ENCODE measurements at regions not wholly inside any gene's neighbourhood (a gene's known extent, or its start where the extent isn't known, plus 50 kb on each side); places are given as distances from the start of the nearest gene placed in this dataset.

DNA sequence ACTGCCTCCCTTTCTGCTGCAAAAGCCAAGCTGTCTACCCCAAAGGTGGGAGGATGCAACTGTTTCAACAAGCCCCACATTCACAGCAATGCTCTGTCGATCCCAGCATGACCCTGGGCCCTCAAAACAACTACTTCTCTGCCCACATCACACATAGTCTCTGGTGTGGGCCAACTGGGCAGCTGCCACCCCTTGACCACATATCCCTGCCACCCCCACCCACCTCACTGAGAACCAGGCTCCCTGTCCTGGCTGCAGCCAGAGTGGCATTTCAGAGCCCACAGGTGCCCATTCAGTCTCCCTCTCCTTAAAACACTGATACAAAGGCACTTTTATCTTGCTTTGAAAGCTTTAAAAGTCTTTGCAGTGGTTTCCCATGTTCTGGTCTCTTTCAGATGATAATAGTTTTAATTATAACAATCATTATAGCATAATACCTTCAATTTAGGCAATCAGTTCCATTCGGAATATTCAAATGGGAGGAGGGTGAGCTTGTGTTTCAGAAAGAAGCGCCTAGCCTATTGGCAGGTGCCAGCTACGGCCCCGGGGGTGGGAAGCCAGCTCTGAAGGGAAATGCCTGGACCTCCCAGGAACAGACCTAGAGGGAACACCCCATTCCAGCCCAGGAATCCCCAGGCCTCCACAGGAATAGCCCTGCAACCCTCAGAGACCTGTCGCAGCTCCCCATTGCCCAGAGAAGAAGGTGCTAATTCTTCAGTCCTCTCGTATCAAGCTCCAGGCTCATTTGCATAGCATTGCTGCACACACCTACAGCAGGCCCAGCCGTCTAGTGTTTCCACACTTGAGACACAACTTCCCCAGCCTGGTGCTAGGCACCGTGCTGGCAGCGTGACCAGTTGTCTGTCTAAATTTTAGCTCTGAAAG, 90.8 kb downstream of the C5orf15 start:
- H3K4me1 ChIP-seq (ENCODE audit: insufficient read depth, low read length, poor library complexity, severe bottlenecking) = peaks cover 53% of the 10 kb centered on the region
- H3K4me3 ChIP-seq (ENCODE audit: low read depth, low read length, poor library complexity, severe bottlenecking) = no peak overlapping the region
- CTCF ChIA-PET = no interaction called here
- H3K27ac ChIP-seq (ENCODE audit: low read depth, low read length, poor library complexity, severe bottlenecking) = peak overlapping the region; percentile 25
- no peak for TF ChIP-seq EZH2 (IDR thresholded peaks at IDR 0.05; ENCODE audit: borderline replicate concordance, low read depth, low read length, poor library complexity, severe bottlenecking)
- TF ChIP-seq, protein P1, sequence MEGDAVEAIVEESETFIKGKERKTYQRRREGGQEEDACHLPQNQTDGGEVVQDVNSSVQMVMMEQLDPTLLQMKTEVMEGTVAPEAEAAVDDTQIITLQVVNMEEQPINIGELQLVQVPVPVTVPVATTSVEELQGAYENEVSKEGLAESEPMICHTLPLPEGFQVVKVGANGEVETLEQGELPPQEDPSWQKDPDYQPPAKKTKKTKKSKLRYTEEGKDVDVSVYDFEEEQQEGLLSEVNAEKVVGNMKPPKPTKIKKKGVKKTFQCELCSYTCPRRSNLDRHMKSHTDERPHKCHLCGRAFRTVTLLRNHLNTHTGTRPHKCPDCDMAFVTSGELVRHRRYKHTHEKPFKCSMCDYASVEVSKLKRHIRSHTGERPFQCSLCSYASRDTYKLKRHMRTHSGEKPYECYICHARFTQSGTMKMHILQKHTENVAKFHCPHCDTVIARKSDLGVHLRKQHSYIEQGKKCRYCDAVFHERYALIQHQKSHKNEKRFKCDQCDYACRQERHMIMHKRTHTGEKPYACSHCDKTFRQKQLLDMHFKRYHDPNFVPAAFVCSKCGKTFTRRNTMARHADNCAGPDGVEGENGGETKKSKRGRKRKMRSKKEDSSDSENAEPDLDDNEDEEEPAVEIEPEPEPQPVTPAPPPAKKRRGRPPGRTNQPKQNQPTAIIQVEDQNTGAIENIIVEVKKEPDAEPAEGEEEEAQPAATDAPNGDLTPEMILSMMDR (conservative IDR thresholded peaks at IDR 0.05; ENCODE audit: low read depth, low read length) = no peak
- no peaks in the 10 kb centered on the region for H3K36me3 ChIP-seq (ENCODE audit: insufficient read depth, low read length, poor library complexity, severe bottlenecking)
- no peaks in the 10 kb centered on the region for H3K27me3 ChIP-seq (replicated peaks; ENCODE audit: insufficient read depth, low read depth, low read length, poor library complexity)
- POLR2A ChIA-PET (ENCODE audit: low non-redundant PET) = no interaction called here
- no TSS peak for BruUV-seq (replicated peaks)
- intact Hi-C loops (cut with micrococcal nuclease; ENCODE audit: unreplicated experiment) = no loop called here
- H3K9me3 ChIP-seq (ENCODE audit: low read depth, low read length, poor library complexity, severe bottlenecking) = peaks cover 17% of the 10 kb centered on the region
- DNase-seq (ENCODE audit: low spot score) = no peak

DNA sequence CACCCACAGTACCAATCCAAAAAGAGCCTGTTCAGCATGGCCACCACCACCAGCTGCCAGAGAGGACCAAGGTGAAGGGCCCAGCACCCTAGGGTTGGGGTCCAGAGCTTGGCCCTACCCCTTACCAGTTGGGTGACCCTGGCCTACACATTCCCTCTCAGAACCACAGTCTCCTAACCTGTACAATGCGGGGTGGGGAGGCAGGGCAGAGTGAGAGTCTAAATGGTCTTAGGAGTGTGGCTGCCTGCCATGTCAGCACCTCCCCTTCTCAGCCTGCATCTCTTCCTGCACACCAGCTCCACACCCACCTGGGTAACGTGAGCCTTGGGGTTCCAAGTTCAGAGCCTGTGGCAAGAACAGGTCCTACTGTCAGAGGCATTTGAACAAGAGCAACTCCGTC, 92.2 kb downstream of the C5orf15 start:
- CTCF ChIA-PET = interaction anchor here (0.5 kb wide), 1 partner anchor 303 kb away, joined by 3 read pairs; no protein-coding TSS in a partner anchor
- DNase-seq (ENCODE audit: low spot score) = no peak
- H3K36me3 ChIP-seq (ENCODE audit: insufficient read depth, low read length, poor library complexity, severe bottlenecking) = no peaks in the 10 kb centered on the region
- TF ChIP-seq EZH2 (IDR thresholded peaks at IDR 0.05; ENCODE audit: borderline replicate concordance, low read depth, low read length, poor library complexity, severe bottlenecking) = no peak
- TF ChIP-seq, protein P1 (conservative IDR thresholded peaks at IDR 0.05; ENCODE audit: low read depth, low read length) = no peak
- no TSS peak for BruUV-seq (replicated peaks)
- no peaks in the 10 kb centered on the region for H3K27me3 ChIP-seq (replicated peaks; ENCODE audit: insufficient read depth, low read depth, low read length, poor library complexity)
- H3K27ac ChIP-seq (ENCODE audit: low read depth, low read length, poor library complexity, severe bottlenecking) = no peak overlapping the region
- peaks cover 53% of the 10 kb centered on the region for H3K4me1 ChIP-seq (ENCODE audit: insufficient read depth, low read length, poor library complexity, severe bottlenecking)
- intact Hi-C loops (cut with micrococcal nuclease; ENCODE audit: unreplicated experiment) = no loop called here
- peaks cover 17% of the 10 kb centered on the region for H3K9me3 ChIP-seq (ENCODE audit: low read depth, low read length, poor library complexity, severe bottlenecking)
- no peak overlapping the region for H3K4me3 ChIP-seq (ENCODE audit: low read depth, low read length, poor library complexity, severe bottlenecking)
- POLR2A ChIA-PET (ENCODE audit: low non-redundant PET) = no interaction called here

DNA sequence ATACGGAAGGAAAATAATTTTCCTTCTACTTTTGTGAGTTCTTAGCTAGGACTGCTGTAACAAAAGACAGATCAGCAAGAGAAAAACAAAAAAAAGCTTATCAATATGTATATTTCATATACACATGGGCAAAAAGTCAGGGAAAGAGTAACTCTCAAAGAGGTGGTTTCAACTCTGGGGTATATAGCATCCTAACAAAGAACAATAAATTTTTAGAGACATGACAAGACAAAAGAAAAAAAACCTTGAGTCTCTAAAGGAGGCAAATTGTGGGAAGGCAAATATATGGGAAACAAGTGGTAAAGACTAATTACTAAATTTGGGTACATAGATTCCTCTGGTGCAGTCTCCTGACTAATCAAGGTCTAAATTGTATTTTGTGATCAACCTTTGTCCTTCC, 93.2 kb downstream of the C5orf15 start:
- intact Hi-C loops (cut with micrococcal nuclease; ENCODE audit: unreplicated experiment) = no loop called here
- TF ChIP-seq, protein P1 (conservative IDR thresholded peaks at IDR 0.05; ENCODE audit: low read depth, low read length) = no peak
- TF ChIP-seq EZH2 (IDR thresholded peaks at IDR 0.05; ENCODE audit: borderline replicate concordance, low read depth, low read length, poor library complexity, severe bottlenecking) = no peak
- Histone ChIP-seq H3K27me3 (replicated peaks; ENCODE audit: insufficient read depth, low read depth, low read length, poor library complexity) (no peaks in the 10 kb centered on the region), H3K27ac (ENCODE audit: low read depth, low read length, poor library complexity, severe bottlenecking) (no peak overlapping the region), H3K4me1 (ENCODE audit: insufficient read depth, low read length, poor library complexity, severe bottlenecking) (peaks cover 55% of the 10 kb centered on the region), H3K36me3 (ENCODE audit: insufficient read depth, low read length, poor library complexity, severe bottlenecking) (no peaks in the 10 kb centered on the region), H3K4me3 (ENCODE audit: low read depth, low read length, poor library complexity, severe bottlenecking) (no peak overlapping the region), H3K9me3 (ENCODE audit: low read depth, low read length, poor library complexity, severe bottlenecking) (peaks cover 17% of the 10 kb centered on the region)
- ChIA-PET POLR2A (ENCODE audit: low non-redundant PET) (no interaction called here), CTCF (no interaction called here)
- DNase-seq (ENCODE audit: low spot score) = no peak
- BruUV-seq (replicated peaks) = no TSS peak
